Esophagus muscularis mucosa (tissue), 4 donors: ENCODE measurements at regions not wholly inside any gene's neighbourhood (a gene's known extent, or its start where the extent isn't known, plus 50 kb on each side); places are given as distances from the start of the nearest gene placed in this dataset.

Source experiments
- DNase-seq: peaks from one replicate; pipeline ENCODE4 v3.0.0-alpha.2; 2017; ENCODE audit errors: extremely low spot score
- H3K27ac ChIP-seq, 4 donors: fragments of 200-600 bp; sonication (generic); replicated peaks in 1 of 4; 1 replicate in 3 of 4; 2 replicates in 1 of 4; pipeline ENCODE4 v1.5.1; 2016 to 2019; ENCODE audit warnings: mild to moderate bottlenecking in 1 of 4
- H3K27me3 ChIP-seq, 4 donors: fragments of 200-600 bp; sonication (generic); one replicate each; pipeline versions ENCODE4 v1.5.1 to v1.6.0; 2016 to 2019
- H3K36me3 ChIP-seq, 4 donors: fragments of 200-600 bp; sonication (generic); one replicate each; pipeline ENCODE4 v1.5.1; 2016 to 2019
- H3K4me1 ChIP-seq, 4 donors: fragments of 200-600 bp; sonication (generic); one replicate each; pipeline ENCODE4 v1.5.1; 2016 to 2019
- H3K4me3 ChIP-seq, 4 donors: fragments of 200-600 bp; sonication (generic); 1 replicate in 2 of 4; 2 replicates in 2 of 4; pipeline ENCODE4 v1.5.1; 2016 to 2019; ENCODE audit warnings: mild to moderate bottlenecking in 4 of 4, moderate library complexity in 1 of 4
- H3K9me3 ChIP-seq, 4 donors: fragments of 200-600 bp; sonication (generic); 1 replicate in 3 of 4; 2 replicates in 1 of 4; pipeline ENCODE4 v1.5.1; 2016 to 2019
- CTCF ChIP-seq, 3 experiments: fragments of 200-600 bp in 2 of 3; fragments of 450-650 bp in 1 of 3; sonication (generic) in 2 of 3; IDR thresholded peaks; one replicate each; pipeline ENCODE4 v1.5.1; 2017 to 2019; ENCODE audit warnings: antibody characterized with exemption in 3 of 3, mild to moderate bottlenecking in 2 of 3, moderate library complexity in 1 of 3
- EP300 ChIP-seq: sonication (generic); formaldehyde crosslinking; IDR thresholded peaks from one replicate; pipeline ENCODE4 v1.6.1; 2017; ENCODE audit warnings: antibody characterized with exemption
- POLR2A ChIP-seq: fragments of 450-650 bp; IDR thresholded peaks from one replicate; pipeline ENCODE4 v1.6.1; 2017; ENCODE audit warnings: antibody characterized with exemption, moderate library complexity, mild to moderate bottlenecking, low read depth
- POLR2AphosphoS5 ChIP-seq, 2 donors: sonication (generic); formaldehyde crosslinking; IDR thresholded peaks; one replicate each; pipeline ENCODE4 v1.6.1; 2017; ENCODE audit warnings: antibody characterized with exemption in 2 of 2
- WGBS: methylation state at CpG from one replicate; pipeline ENCODE4 v1.1.5; 2018; 5-methylcytosine and 5-hydroxymethylcytosine counted together
- intact Hi-C: fragments of 100-400 bp; cut with DNase I; formaldehyde crosslinking; loops from one replicate; pipeline ENCODE4 v1.15.1; 2023
- small RNA-seq, 3 donors: library from RNA; depleted of rRNA; stranded (forward); fragments of <200 nt; gene quantifications; one replicate each; pipeline ENCODE3, GENCODE V24; 2016

- no peak for DNase-seq
- intact Hi-C loops, result no loop called here
- Histone ChIP-seq H3K27ac (no peak overlapping the region), H3K4me1 (no peaks in the 10 kb centered on the region), H3K9me3 (no peaks in the 10 kb centered on the region), H3K36me3 (no peaks in the 10 kb centered on the region), H3K27me3 (no peaks in the 10 kb centered on the region), H3K4me3 (no peak overlapping the region)
- TF ChIP-seq EP300 (no peak), CTCF (IDR thresholded peaks at IDR 0.05) (no peak), POLR2AphosphoS5 (IDR thresholded peaks at IDR 0.05) (no peak)
These were observed 72.7 kb upstream of the AADAT start for GRCh38 chr4:170162416-170162815.

- Histone ChIP-seq H3K4me3 (no peak overlapping the region), H3K27ac (no peak overlapping the region)
These were observed 67.9 kb upstream of the AADAT start for GRCh38 chr4:170157670-170158069.

GRCh38 chr4:170145120-170145519 lies 55.4 kb upstream of the AADAT start:
- WGBS, result 91% methylated on average over 1 of the region's 1 CpG
- Histone ChIP-seq H3K4me3 (no peak overlapping the region), H3K4me1 (no peaks in the 10 kb centered on the region), H3K27ac (no peak overlapping the region), H3K27me3 (no peaks in the 10 kb centered on the region), H3K9me3 (peaks cover 0 to 7% (median 0%) of the 10 kb centered on the region in 4 donors), H3K36me3 (no peaks in the 10 kb centered on the region)
- no peak for DNase-seq
- no peak for TF ChIP-seq POLR2AphosphoS5 (IDR thresholded peaks at IDR 0.05)
- no peak for TF ChIP-seq POLR2A
- TF ChIP-seq CTCF (IDR thresholded peaks at IDR 0.05), result no peak
- no peak for TF ChIP-seq EP300
- intact Hi-C loops, result no loop called here

More at GRCh38 chr4:170157670-170158069, 67.9 kb upstream of the AADAT start:
- H3K36me3 ChIP-seq, result no peaks in the 10 kb centered on the region
- H3K27me3 ChIP-seq, result no peaks in the 10 kb centered on the region
- no peak for DNase-seq
- no peak for TF ChIP-seq POLR2AphosphoS5 (IDR thresholded peaks at IDR 0.05)
- TF ChIP-seq EP300, result no peak
- no peak for TF ChIP-seq CTCF (IDR thresholded peaks at IDR 0.05)
- TF ChIP-seq POLR2A, result no peak
- intact Hi-C loops, result no loop called here
- no peaks in the 10 kb centered on the region for H3K9me3 ChIP-seq
- no peaks in the 10 kb centered on the region for H3K4me1 ChIP-seq

- intact Hi-C loops, result loop anchor here (5.0 kb wide), 1 partner anchor 713 kb away; no protein-coding TSS in a partner anchor
- H3K27me3 ChIP-seq, result no peaks in the 10 kb centered on the region
- H3K27ac ChIP-seq, result no peak overlapping the region
- no peak for TF ChIP-seq EP300
- DNase-seq, result no peak
- H3K9me3 ChIP-seq, result no peaks in the 10 kb centered on the region
- H3K4me1 ChIP-seq, result peaks cover 0 to 8% (median 1%) of the 10 kb centered on the region in 4 donors
- H3K36me3 ChIP-seq, result no peaks in the 10 kb centered on the region
- WGBS, result 85% methylated on average over 4 of the region's 4 CpGs
- no peak overlapping the region for H3K4me3 ChIP-seq
These were observed 50.0 kb upstream of the AADAT start for GRCh38 chr4:170139764-170140163.

Small RNA genes in the stretch of these regions (small RNA-seq; reads per million reads assigned to genes)
- gene AC097486.1, result 0 reads per million in 3 donors
- 0 reads per million in 3 donors for gene MIR6082
- 0 reads per million in 3 donors for gene RNU6ATAC13P
